ENCODE measurements at regions not wholly inside any gene's neighbourhood (a gene's known extent, or its start where the extent isn't known, plus 50 kb on each side); places are given as distances from the start of the nearest gene placed in this dataset.

DNA sequence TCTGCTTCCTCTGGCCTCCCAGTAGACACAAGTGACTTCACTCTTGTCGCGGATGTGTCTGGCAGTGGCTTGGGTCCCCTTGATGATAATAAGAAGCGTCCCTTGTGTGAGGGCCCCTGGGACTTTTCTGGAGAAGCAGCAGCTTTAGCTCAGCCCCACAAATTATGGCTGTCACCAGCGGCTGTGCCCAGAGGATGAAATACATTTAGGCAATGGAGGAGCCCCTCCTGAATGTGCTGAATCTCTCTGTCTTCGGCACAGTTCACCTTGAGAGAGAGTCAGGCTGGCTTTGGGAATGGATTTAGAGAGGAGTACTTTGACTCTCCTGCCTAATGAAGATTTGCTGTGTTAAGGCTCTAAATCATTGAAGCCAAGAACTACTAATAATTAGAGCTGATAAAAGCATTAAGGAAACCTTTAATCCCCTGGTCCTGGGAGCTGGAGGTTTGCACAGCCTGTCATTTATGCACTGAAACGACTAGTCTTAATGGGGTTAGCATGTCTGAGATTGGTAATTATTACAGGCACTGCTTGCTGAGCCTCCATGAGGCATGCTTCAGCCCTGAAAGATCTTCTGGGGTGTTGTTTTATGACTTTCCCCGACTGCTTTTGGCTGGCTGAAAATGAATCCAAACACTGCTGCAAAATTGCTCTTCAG is 127.0 kb downstream of the TENT4A start:
- H3K27me3 Mint-ChIP-seq = peaks cover 2% of the 10 kb centered on the region
- DNase-seq (no peak), ATAC-seq (no peak)
- TF ChIP-seq, protein P1, sequence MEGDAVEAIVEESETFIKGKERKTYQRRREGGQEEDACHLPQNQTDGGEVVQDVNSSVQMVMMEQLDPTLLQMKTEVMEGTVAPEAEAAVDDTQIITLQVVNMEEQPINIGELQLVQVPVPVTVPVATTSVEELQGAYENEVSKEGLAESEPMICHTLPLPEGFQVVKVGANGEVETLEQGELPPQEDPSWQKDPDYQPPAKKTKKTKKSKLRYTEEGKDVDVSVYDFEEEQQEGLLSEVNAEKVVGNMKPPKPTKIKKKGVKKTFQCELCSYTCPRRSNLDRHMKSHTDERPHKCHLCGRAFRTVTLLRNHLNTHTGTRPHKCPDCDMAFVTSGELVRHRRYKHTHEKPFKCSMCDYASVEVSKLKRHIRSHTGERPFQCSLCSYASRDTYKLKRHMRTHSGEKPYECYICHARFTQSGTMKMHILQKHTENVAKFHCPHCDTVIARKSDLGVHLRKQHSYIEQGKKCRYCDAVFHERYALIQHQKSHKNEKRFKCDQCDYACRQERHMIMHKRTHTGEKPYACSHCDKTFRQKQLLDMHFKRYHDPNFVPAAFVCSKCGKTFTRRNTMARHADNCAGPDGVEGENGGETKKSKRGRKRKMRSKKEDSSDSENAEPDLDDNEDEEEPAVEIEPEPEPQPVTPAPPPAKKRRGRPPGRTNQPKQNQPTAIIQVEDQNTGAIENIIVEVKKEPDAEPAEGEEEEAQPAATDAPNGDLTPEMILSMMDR (IDR thresholded peaks at IDR 0.05) = no peak
- CTCF ChIA-PET = interaction anchor here (1.5 kb wide), 1 partner anchor 75 kb away, joined by 4 read pairs; no protein-coding TSS in a partner anchor
- POLR2A ChIA-PET = no interaction called here
- no peak overlapping the region for H3K27ac Mint-ChIP-seq
- H3K36me3 Mint-ChIP-seq (ENCODE audit: low read depth) = no peaks in the 10 kb centered on the region
- peaks cover 2% of the 10 kb centered on the region for H3K9me3 Mint-ChIP-seq
- H3K4me3 Mint-ChIP-seq = no peak overlapping the region
- intact Hi-C loops (cut with micrococcal nuclease) = no loop called here
- H3K4me1 Mint-ChIP-seq (ENCODE audit: low read depth) = no peaks in the 10 kb centered on the region

DNA sequence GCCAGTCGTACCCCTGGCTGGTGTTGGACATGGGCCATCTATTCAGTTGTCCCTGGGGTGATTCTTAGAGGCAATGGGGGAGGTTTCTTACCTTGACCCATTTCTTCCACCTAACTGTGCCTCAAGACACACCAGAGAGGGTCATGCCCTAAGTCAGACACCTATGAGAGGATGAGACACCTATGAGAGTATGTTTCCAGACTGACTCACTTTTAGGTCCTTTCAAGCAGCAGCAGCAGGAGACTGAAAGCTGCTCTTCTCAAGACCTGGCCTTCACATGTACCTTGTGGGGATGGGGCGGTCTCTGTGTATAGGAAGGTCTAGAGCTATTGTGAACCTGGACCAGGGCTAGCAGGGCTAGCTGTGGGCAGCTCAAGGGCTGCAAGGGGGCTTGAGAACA is 130.1 kb downstream of the TENT4A start:
- CTCF ChIA-PET = no interaction called here
- no peak overlapping the region for H3K27ac Mint-ChIP-seq
- no peaks in the 10 kb centered on the region for H3K27me3 Mint-ChIP-seq
- POLR2A ChIA-PET = no interaction called here
- H3K9me3 Mint-ChIP-seq = no peaks in the 10 kb centered on the region
- DNase-seq (no peak), ATAC-seq (no peak)
- H3K36me3 Mint-ChIP-seq (ENCODE audit: low read depth) = no peaks in the 10 kb centered on the region
- intact Hi-C loops (cut with micrococcal nuclease) = no loop called here
- TF ChIP-seq, protein P1 (IDR thresholded peaks at IDR 0.05) = no peak
- peaks cover 8% of the 10 kb centered on the region for H3K4me1 Mint-ChIP-seq (ENCODE audit: low read depth)
- H3K4me3 Mint-ChIP-seq = no peak overlapping the region

DNA sequence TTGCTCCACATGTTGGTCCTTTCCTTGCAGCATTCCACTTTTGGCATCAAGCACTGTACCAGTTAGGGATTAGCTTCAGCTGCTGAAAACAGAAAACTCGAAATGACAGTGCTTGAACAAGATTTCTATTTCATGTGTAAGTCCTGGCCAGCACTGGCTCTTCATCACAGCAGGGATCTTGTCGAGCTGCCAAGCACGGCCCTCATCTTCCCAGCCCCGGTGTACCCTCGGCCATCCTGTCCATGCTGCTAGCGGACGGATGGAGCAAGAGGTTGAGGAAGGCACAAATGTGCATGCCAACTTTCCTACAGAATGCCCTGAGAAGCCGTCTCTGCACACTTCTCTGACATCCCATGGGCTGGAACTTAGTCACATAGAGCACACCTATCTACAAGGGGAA is 130.6 kb downstream of the TENT4A start:
- ATAC-seq = no peak
- no peaks in the 10 kb centered on the region for H3K36me3 Mint-ChIP-seq (ENCODE audit: low read depth)
- CTCF ChIA-PET = no interaction called here

DNA sequence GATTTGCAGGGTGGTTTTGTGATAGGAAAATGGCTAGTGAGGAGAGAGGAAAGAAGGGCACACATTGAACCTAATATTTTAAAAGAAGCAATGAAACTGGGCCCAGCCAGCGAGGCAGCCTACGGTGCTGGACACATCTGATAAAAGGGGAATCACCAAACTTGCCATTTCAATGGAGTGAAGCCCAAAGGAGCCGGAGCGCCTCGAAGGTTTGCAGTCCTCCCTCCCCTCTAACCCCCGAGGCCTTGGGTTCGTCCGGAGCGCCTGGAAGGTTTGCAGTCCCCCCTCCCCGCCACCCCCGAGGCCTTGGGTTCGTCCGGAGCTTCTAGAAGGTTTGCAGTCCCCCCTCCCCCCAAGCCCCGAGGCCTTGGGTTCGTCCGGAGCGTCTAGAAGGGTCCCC is 132.6 kb downstream of the TENT4A start:
- DNase-seq (no peak), ATAC-seq (no peak)
- Mint-ChIP-seq H3K9me3 (no peaks in the 10 kb centered on the region), H3K4me1 (ENCODE audit: low read depth) (peaks cover 9% of the 10 kb centered on the region), H3K36me3 (ENCODE audit: low read depth) (no peaks in the 10 kb centered on the region), H3K4me3 (no peak overlapping the region), H3K27me3 (no peaks in the 10 kb centered on the region), H3K27ac (no peak overlapping the region)
- intact Hi-C loops (cut with micrococcal nuclease) = no loop called here
- TF ChIP-seq, protein P1 (IDR thresholded peaks at IDR 0.05) = no peak
- POLR2A ChIA-PET = no interaction called here
- CTCF ChIA-PET = no interaction called here

More for the DNA sequence above, 130.6 kb downstream of the TENT4A start:
- no peak overlapping the region for H3K4me3 Mint-ChIP-seq
- DNase-seq = no peak
- no peak overlapping the region for H3K27ac Mint-ChIP-seq
- intact Hi-C loops (cut with micrococcal nuclease) = no loop called here
- peaks cover 9% of the 10 kb centered on the region for H3K4me1 Mint-ChIP-seq (ENCODE audit: low read depth)
- TF ChIP-seq, protein P1 (IDR thresholded peaks at IDR 0.05) = no peak
- no peaks in the 10 kb centered on the region for H3K9me3 Mint-ChIP-seq
- POLR2A ChIA-PET = no interaction called here
- H3K27me3 Mint-ChIP-seq = no peaks in the 10 kb centered on the region

DNA sequence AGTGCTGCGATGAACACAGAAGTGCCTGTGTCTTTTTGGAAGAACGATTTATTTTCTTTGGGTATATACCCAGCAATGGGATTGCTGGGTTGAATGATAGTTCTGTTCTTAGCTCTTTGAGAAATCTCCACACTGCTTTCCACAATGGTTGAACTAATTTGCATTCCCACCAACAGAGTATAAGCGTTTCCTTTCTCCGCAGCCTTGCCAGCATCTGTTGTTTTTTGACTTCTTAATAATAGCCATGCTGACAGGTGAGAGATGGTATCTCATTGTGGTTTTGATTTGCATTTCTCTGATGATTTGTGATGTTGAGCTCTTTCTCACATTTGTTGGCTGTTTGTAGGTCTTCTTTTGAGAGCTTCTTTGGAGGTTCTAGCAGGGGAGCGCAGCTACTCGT is 134.6 kb downstream of the TENT4A start:
- H3K27me3 Mint-ChIP-seq = no peaks in the 10 kb centered on the region
- DNase-seq (no peak), ATAC-seq (no peak)
- intact Hi-C loops (cut with micrococcal nuclease) = no loop called here
- no peak overlapping the region for H3K4me3 Mint-ChIP-seq
- H3K36me3 Mint-ChIP-seq (ENCODE audit: low read depth) = no peaks in the 10 kb centered on the region
- TF ChIP-seq, protein P1 (IDR thresholded peaks at IDR 0.05) = no peak
- no peaks in the 10 kb centered on the region for H3K9me3 Mint-ChIP-seq
- CTCF ChIA-PET = interaction anchor here (2.4 kb wide), 1 partner anchor 27 kb away, joined by 5 read pairs; no protein-coding TSS in a partner anchor
- POLR2A ChIA-PET = interaction anchor here (0.6 kb wide), 1 partner anchor 161 kb away, joined by 3 read pairs; no protein-coding TSS in a partner anchor
- H3K27ac Mint-ChIP-seq = no peak overlapping the region
- H3K4me1 Mint-ChIP-seq (ENCODE audit: low read depth) = peaks cover 9% of the 10 kb centered on the region

Data from activated CD8-positive, alpha-beta T cell treated with anti-CD3 and anti-CD28 coated beads for 36 hours (primary cell).